Lower leg skin (tissue), 3 donors: ENCODE measurements at regions not wholly inside any gene's neighbourhood (a gene's known extent, or its start where the extent isn't known, plus 50 kb on each side); places are given as distances from the start of the nearest gene placed in this dataset.

Experiments
- POLR2A ChIP-seq, 2 donors: fragments of 450-650 bp; IDR thresholded peaks; one replicate each; pipeline ENCODE4 v1.6.1; 2016 to 2017; ENCODE audit warnings: antibody characterized with exemption in 2 of 2, mild to moderate bottlenecking in 1 of 2, moderate library complexity in 1 of 2
- TF ChIP-seq, protein P1 (sequence below), 3 donors: fragments of 450-650 bp; IDR thresholded peaks; one replicate each; pipeline ENCODE4 v1.5.1; 2016; ENCODE audit warnings: antibody characterized with exemption in 3 of 3, mild to moderate bottlenecking in 3 of 3, moderate library complexity in 2 of 3

DNA sequence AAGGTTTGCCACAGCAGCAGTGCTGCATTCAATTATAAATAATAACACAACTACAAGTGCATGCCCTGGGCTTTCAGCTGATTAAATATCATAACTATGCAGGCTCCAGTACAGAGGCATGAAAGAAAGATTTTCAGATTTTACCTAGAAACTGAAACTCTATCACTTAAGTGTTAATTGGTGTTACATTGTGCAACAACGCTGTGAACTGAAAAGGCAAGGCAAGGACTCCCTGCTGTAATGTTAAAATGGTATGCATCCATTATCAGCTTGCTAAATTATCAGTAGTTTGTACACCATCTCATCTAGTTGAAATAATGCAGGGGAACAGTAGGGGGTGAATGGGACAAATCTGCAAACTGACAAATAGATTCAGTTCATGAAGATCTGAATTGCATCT is 976.7 kb upstream of the MANEA start:
- TF ChIP-seq, protein P1, sequence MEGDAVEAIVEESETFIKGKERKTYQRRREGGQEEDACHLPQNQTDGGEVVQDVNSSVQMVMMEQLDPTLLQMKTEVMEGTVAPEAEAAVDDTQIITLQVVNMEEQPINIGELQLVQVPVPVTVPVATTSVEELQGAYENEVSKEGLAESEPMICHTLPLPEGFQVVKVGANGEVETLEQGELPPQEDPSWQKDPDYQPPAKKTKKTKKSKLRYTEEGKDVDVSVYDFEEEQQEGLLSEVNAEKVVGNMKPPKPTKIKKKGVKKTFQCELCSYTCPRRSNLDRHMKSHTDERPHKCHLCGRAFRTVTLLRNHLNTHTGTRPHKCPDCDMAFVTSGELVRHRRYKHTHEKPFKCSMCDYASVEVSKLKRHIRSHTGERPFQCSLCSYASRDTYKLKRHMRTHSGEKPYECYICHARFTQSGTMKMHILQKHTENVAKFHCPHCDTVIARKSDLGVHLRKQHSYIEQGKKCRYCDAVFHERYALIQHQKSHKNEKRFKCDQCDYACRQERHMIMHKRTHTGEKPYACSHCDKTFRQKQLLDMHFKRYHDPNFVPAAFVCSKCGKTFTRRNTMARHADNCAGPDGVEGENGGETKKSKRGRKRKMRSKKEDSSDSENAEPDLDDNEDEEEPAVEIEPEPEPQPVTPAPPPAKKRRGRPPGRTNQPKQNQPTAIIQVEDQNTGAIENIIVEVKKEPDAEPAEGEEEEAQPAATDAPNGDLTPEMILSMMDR (IDR thresholded peaks at IDR 0.05), result no peak
- no peak for TF ChIP-seq POLR2A (IDR thresholded peaks at IDR 0.05)
